ENCODE measurements at regions not wholly inside any gene's neighbourhood (a gene's known extent, or its start where the extent isn't known, plus 50 kb on each side); places are given as distances from the start of the nearest gene placed in this dataset.

GRCh38 chr1:60891281-60891680 lies 191.1 kb upstream of the NFIA start:
- TF ChIP-seq CTCF (IDR thresholded peaks at IDR 0.05) (no peak), EP300 (IDR thresholded peaks at IDR 0.05) (no peak), POLR2AphosphoS5 (IDR thresholded peaks at IDR 0.05) (no peak)
